OCI-LY3 (cell line): ENCODE measurements at regions not wholly inside any gene's neighbourhood (a gene's known extent, or its start where the extent isn't known, plus 50 kb on each side); places are given as distances from the start of the nearest gene placed in this dataset.

Experiments used
- CTCF ChIP-seq: fragments of 200-600, 300-600 bp; sonication (generic); IDR thresholded peaks from 2 replicates; pipeline ENCODE4 v1.5.1; 2014; ENCODE audit warnings: antibody characterized with exemption, low read length, low read depth
- EZH2phosphoT487 ChIP-seq: fragments of 200-600 bp; shearing (Covaris generic); IDR thresholded peaks from 2 replicates; pipeline ENCODE4 v1.6.1; 2018; ENCODE audit warnings: antibody characterized with exemption, mixed run types, low read depth

- no peak for TF ChIP-seq CTCF
- no peak for TF ChIP-seq EZH2phosphoT487
These were observed 483.7 kb downstream of the TSHZ3 start for GRCh38 chr19:30865511-30865910.
